ENCODE measurements at regions not wholly inside any gene's neighbourhood (a gene's known extent, or its start where the extent isn't known, plus 50 kb on each side); places are given as distances from the start of the nearest gene placed in this dataset.
"Not testable (repeated sequence)": the region's sequence is repeated elsewhere in the genome, so short reads cannot be mapped to it uniquely, and the experiment has no call there.

GRCh38 chr4:137901114-137901513, 341.0 kb downstream of the SLC7A11 start:
- H4K20me1 ChIP-seq = no peaks in the 10 kb centered on the region

DNA sequence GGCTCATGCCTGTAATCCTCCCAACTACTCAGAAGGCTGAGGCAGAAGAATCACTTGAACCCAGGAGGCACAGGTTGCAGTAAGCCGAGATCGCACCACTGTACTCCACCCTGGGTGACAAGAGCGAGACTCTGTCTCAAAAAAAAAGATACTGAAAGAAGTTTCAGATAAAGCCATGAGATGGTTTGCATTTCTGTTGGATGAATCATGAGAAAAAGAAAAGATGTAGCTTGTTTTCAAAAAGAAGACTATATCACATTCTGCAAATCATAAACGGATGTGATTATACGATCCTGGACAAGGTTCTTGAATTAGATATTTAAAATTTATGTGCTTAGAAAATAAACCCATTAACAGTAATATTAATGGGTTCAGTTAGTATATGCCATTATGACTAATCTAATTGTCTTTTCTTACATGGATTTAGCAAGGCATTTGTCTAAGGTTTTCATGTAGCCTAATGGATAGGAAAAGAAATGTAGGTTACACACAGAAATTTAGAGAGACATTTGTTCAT, 345.9 kb downstream of the SLC7A11 start:
- Histone ChIP-seq H3K27ac (no peak overlapping the region), H3K9me3 (no peaks in the 10 kb centered on the region), H3K4me3 (no peak overlapping the region), H3K9ac (no peak overlapping the region), H3K36me3 (no peaks in the 10 kb centered on the region), H4K20me1 (no peaks in the 10 kb centered on the region), H3K4me2 (no peak overlapping the region), H3K27me3 (no peaks in the 10 kb centered on the region), H3K4me1 (no peaks in the 10 kb centered on the region)
- no peak for TF ChIP-seq Cebpa-rat (IDR thresholded peaks at IDR 0.05)

More at GRCh38 chr4:137901114-137901513, 341.0 kb downstream of the SLC7A11 start:
- TF ChIP-seq Cebpa-rat (IDR thresholded peaks at IDR 0.05) = no peak
- Histone ChIP-seq H3K27ac (no peak overlapping the region), H3K4me2 (no peak overlapping the region), H3K4me3 (no peak overlapping the region), H3K36me3 (no peaks in the 10 kb centered on the region), H3K4me1 (no peaks in the 10 kb centered on the region), H3K9ac (no peak overlapping the region), H3K27me3 (no peaks in the 10 kb centered on the region), H3K9me3 (no peaks in the 10 kb centered on the region)

- not testable (repeated sequence) for H3K9ac ChIP-seq, H3K4me1 ChIP-seq, H3K36me3 ChIP-seq, H4K20me1 ChIP-seq, H3K27me3 ChIP-seq, H3K4me2 ChIP-seq, H3K4me3 ChIP-seq, H3K9me3 ChIP-seq, H3K27ac ChIP-seq
Measured at GRCh38 chr4:137895515-137895914, 346.6 kb downstream of the SLC7A11 start.

DNA sequence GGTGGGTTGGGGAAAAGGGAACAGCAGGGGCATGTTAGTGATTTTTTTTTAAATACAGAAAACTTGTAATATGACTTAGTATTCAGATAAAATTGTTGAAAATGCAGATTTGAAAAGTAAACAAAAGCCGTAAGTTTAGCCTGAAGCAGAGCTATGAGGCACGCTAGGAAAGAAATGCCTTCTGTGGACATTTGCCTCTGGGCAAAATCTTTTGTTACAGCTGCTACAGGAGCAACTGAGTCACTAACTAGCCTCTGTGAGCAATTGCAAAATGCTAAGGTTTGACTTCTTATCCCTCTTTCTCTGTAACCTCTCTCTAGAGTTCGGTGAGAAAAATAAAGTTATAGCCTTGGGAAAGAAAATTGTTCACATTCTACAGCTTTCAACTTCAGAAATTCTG, 350.0 kb downstream of the SLC7A11 start:
- Histone ChIP-seq H4K20me1 (no peaks in the 10 kb centered on the region), H3K27ac (no peak overlapping the region), H3K9me3 (no peaks in the 10 kb centered on the region), H3K4me1 (no peaks in the 10 kb centered on the region), H3K9ac (no peak overlapping the region), H3K4me2 (no peak overlapping the region), H3K4me3 (no peak overlapping the region), H3K27me3 (no peaks in the 10 kb centered on the region), H3K36me3 (no peaks in the 10 kb centered on the region)
- no peak for TF ChIP-seq Cebpa-rat (IDR thresholded peaks at IDR 0.05)

- no peaks in the 10 kb centered on the region for H3K36me3 ChIP-seq
- no peak overlapping the region for H3K9ac ChIP-seq
- H4K20me1 ChIP-seq = no peaks in the 10 kb centered on the region
- no peak for TF ChIP-seq Cebpa-rat (IDR thresholded peaks at IDR 0.05)
- no peak overlapping the region for H3K4me2 ChIP-seq
- H3K9me3 ChIP-seq = no peaks in the 10 kb centered on the region
- no peaks in the 10 kb centered on the region for H3K27me3 ChIP-seq
- no peaks in the 10 kb centered on the region for H3K4me1 ChIP-seq
- no peak overlapping the region for H3K27ac ChIP-seq
- no peak overlapping the region for H3K4me3 ChIP-seq
Measured at GRCh38 chr4:137890812-137891211, 351.3 kb downstream of the SLC7A11 start.

- Histone ChIP-seq H3K27me3 (no peaks in the 10 kb centered on the region), H3K27ac (no peak overlapping the region), H4K20me1 (no peaks in the 10 kb centered on the region), H3K4me2 (no peak overlapping the region), H3K4me1 (no peaks in the 10 kb centered on the region), H3K9ac (no peak overlapping the region), H3K4me3 (no peak overlapping the region), H3K36me3 (no peaks in the 10 kb centered on the region), H3K9me3 (peaks cover 6% of the 10 kb centered on the region)
- no peak for TF ChIP-seq Cebpa-rat (IDR thresholded peaks at IDR 0.05)
Measured at GRCh38 chr4:137881641-137882040, 349.3 kb upstream of the PCDH18 start.

DNA sequence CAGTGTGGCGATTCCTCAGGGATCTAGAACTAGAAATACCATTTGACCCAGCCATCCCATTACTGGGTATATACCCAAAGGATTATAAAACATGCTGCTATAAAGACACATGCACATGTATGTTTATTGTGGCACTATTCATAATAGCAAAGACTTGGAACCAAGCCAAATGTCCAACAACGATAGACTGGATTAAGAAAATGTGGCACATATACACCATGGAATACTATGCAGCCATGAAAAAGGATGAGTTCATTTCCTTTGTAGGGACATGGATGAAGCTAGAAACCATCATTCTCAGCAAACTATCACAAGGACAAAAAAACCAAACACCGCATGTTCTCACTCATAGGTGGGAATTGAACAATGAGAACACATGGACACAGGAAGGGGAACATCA, 335.8 kb upstream of the PCDH18 start:
- H3K27me3 ChIP-seq, H3K4me1 ChIP-seq, H3K4me2 ChIP-seq, H3K9ac ChIP-seq, H3K9me3 ChIP-seq, H3K36me3 ChIP-seq, H4K20me1 ChIP-seq, H3K4me3 ChIP-seq, H3K27ac ChIP-seq: not testable (repeated sequence)

DNA sequence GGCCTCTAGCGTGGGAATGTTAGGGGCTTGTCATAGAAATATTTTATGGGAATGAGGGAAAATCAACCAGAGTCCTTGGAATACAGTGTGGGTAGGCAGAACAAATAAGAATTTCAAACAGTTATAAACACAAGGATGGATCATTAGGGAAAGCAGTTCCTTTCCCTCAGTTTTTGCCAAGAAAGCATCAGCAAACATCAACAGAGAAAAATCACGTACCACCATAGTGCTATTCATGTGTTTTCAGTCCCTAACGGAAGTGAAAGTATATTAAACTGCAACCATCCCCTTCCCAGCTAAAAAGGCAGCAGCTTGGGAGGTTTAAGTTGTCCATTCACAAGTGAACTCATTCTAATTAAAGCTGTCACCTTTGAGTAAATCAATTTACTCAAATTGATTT, 334.4 kb upstream of the PCDH18 start:
- H3K27me3 ChIP-seq = no peaks in the 10 kb centered on the region
- no peaks in the 10 kb centered on the region for H3K36me3 ChIP-seq
- no peak overlapping the region for H3K4me2 ChIP-seq
- no peaks in the 10 kb centered on the region for H4K20me1 ChIP-seq
- no peak for TF ChIP-seq Cebpa-rat (IDR thresholded peaks at IDR 0.05)
- no peaks in the 10 kb centered on the region for H3K9me3 ChIP-seq
- H3K27ac ChIP-seq = no peak overlapping the region
- no peaks in the 10 kb centered on the region for H3K4me1 ChIP-seq
- no peak overlapping the region for H3K4me3 ChIP-seq
- no peak overlapping the region for H3K9ac ChIP-seq

GRCh38 chr4:137861682-137862081, 329.4 kb upstream of the PCDH18 start:
- no peak for TF ChIP-seq Cebpa-rat (IDR thresholded peaks at IDR 0.05)
- Histone ChIP-seq H3K9ac (no peak overlapping the region), H3K4me3 (no peak overlapping the region), H3K4me1 (no peaks in the 10 kb centered on the region), H3K27ac (no peak overlapping the region), H3K9me3 (no peaks in the 10 kb centered on the region), H3K4me2 (no peak overlapping the region), H4K20me1 (no peaks in the 10 kb centered on the region), H3K27me3 (no peaks in the 10 kb centered on the region), H3K36me3 (no peaks in the 10 kb centered on the region)

- TF ChIP-seq Cebpa-rat (IDR thresholded peaks at IDR 0.05) = no peak
- no peaks in the 10 kb centered on the region for H4K20me1 ChIP-seq
- no peaks in the 10 kb centered on the region for H3K27me3 ChIP-seq
- H3K4me3 ChIP-seq = no peak overlapping the region
- H3K4me2 ChIP-seq = no peak overlapping the region
- peaks cover 6% of the 10 kb centered on the region; the same call in 1 of the 2 replicates for H3K9me3 ChIP-seq
- no peak overlapping the region for H3K9ac ChIP-seq
- H3K4me1 ChIP-seq = no peaks in the 10 kb centered on the region
- H3K27ac ChIP-seq = no peak overlapping the region
- H3K36me3 ChIP-seq = no peaks in the 10 kb centered on the region
Measured at GRCh38 chr4:137853424-137853823, 321.1 kb upstream of the PCDH18 start.

GRCh38 chr4:137852326-137852725, 320.0 kb upstream of the PCDH18 start:
- no peaks in the 10 kb centered on the region for H4K20me1 ChIP-seq
- H3K4me3 ChIP-seq = no peak overlapping the region
- H3K27ac ChIP-seq = no peak overlapping the region
- TF ChIP-seq Cebpa-rat (IDR thresholded peaks at IDR 0.05) = no peak
- peaks cover 6% of the 10 kb centered on the region; the same call in 1 of the 2 replicates for H3K9me3 ChIP-seq
- no peaks in the 10 kb centered on the region for H3K4me1 ChIP-seq
- no peak overlapping the region for H3K9ac ChIP-seq
- H3K27me3 ChIP-seq = no peaks in the 10 kb centered on the region
- H3K4me2 ChIP-seq = no peak overlapping the region
- H3K36me3 ChIP-seq = no peaks in the 10 kb centered on the region
